HG02642 (cell line): ENCODE measurements at regions not wholly inside any gene's neighbourhood (a gene's known extent, or its start where the extent isn't known, plus 50 kb on each side); places are given as distances from the start of the nearest gene placed in this dataset.
A peak's percentile ranks its signal among the peaks of the same experiment; 100 is the strongest.

Experiments
- ATAC-seq: cut with Tn5 transposase; IDR thresholded peaks from one replicate; pipeline ENCODE4 v1.9.1; 2021; ENCODE audit warnings: mild to moderate bottlenecking; ENCODE audit not compliant: unreplicated experiment, poor library complexity

DNA sequence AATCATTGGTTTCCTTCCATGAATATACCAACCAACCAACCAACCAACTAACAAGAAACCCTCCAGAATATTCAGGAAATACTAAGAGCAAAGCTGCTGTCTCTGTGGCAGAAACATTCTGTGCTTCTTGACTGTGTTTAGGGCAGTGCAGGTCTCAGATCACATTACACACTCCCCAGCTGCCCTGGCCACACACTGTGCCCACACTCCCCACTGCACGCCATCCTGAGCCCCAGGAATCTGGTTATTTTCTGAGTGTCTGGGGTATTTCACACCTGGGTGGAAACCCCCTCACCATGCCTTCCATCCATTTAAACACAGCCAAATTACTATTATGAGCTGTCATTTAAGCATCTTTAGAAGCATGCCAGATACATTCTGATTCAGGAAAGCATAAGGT lies 183.7 kb upstream of the ANK3 start:
- ATAC-seq = peak; percentile 62

GRCh38 chr10:60572511-60573194 lies 183.0 kb upstream of the ANK3 start:
- ATAC-seq = peak; percentile 39

DNA sequence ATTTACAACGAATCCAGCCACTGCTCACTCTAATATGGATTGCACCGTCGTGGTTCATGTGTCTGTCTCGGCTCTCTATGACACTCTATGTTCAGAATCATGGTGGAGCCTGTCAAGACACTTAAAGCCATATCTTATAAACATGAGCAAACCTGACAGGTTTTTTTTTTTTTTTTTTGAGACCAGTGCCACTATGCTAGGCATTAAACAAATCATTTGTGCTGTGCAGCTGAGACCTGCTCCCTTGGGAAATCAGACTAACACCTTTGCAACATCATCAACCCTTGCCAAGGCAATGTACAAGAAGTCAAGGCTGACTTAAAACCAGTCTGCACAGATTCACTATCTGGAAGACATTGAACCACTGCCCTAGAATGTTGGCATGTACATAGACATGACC lies 181.2 kb upstream of the ANK3 start:
- no peak for ATAC-seq

- ATAC-seq = no peak
Measured at GRCh38 chr10:60570272-60570865, 180.7 kb upstream of the ANK3 start.

DNA sequence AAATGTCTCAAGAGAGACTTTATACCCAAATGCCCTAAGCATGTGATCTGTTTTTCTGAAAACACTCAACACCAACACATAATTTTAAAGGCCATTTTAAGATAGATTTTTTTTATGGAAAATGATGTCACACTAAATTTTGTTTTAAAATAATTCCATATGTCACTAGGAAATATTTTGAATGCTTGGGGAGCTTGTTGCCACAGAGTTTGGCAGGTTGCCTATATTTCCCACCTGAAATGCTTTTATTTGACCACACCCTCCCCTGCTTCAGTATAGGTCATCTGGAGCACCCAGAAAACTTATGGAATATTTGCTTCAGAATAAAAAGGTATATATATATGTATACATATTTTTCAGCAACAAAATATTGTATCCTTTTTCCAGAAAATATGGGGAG lies 180.0 kb upstream of the ANK3 start:
- no peak for ATAC-seq

DNA sequence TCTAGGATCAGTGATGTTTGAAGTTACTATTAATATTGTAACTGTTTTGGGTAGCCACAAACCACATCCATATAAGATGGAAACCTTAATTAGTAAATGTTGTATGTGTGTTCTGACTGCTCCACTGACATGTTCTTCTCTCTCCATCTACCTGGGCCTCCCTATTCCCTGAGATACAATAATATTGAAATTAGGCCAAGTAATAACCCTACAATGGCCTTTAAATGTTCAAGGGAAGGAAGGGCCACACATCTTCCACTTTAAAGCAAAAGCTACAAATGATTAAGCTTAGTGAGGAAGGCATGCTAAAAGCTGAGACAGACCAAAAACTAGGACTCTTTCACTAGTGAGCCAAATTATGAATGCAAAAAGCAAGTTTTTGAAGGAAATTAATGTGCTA lies 176.4 kb upstream of the ANK3 start:
- ATAC-seq = no peak

DNA sequence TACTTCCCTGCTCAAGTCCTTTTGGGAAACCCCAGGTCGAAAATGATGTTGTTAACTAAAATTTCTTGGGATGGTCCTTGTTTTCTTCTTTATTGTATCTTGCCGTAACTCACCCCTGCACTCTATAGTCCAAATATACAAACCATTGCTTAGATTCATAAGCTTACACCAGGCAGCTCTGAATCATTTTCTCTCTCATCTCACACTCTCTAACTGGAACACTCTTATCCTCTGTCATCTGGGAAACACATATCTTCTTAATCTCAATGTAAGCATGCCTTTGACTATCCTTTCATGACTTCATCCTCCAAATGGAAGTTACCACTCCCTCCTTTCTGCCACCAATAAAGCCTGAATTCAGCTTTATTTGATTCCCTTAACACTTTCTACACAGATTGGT lies 175.8 kb upstream of the ANK3 start:
- no peak for ATAC-seq

GRCh38 chr10:60564475-60564874 lies 174.8 kb upstream of the ANK3 start:
- ATAC-seq = no peak

- no peak for ATAC-seq
Measured at GRCh38 chr10:60560451-60560850, 170.8 kb upstream of the ANK3 start.

DNA sequence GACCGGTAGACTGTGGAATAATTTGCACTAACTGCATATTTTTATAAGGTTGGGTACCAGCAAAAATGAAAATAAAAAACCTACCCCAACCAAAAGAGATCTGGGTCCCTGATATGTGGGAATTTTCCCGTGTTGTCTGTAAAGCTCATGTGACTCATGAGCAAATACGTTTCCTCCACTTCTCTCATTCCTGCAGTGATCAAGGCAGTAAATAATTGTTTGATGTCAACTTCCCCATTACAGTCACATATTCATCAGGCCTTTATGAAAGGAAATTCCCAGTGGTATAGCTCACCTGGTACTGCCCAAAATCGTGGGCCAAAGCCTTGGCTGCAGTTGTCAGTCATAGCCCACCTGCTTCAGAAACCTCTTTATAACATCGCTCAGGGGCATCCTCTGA lies 166.0 kb upstream of the ANK3 start:
- ATAC-seq = no peak

DNA sequence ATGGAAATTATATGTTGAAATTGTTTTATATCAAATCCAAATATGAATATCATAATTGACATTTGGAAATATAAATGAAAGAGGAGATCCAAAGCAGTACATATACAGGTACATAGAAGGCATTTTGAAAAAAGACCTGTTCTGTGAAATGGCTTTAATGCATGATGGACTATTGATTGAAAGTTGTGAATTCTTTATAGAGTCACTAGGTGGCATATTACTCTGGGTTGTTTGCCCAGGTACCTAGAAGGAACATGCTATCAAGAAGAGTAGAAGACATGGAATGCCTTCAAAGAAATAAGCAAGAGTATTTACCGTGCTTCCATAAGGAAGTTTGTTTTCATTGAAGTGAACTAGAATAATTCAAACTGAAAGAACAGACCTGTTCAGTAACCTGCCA lies 160.0 kb upstream of the ANK3 start:
- ATAC-seq = no peak

- no peak for ATAC-seq
Measured at GRCh38 chr10:60542657-60543056, 153.0 kb upstream of the ANK3 start.

GRCh38 chr10:60541451-60541850 lies 151.8 kb upstream of the ANK3 start:
- no peak for ATAC-seq

- ATAC-seq = no peak
Measured at GRCh38 chr10:60537697-60538096, 148.0 kb upstream of the ANK3 start.

GRCh38 chr10:60536529-60537114 lies 146.9 kb upstream of the ANK3 start:
- ATAC-seq = no peak

DNA sequence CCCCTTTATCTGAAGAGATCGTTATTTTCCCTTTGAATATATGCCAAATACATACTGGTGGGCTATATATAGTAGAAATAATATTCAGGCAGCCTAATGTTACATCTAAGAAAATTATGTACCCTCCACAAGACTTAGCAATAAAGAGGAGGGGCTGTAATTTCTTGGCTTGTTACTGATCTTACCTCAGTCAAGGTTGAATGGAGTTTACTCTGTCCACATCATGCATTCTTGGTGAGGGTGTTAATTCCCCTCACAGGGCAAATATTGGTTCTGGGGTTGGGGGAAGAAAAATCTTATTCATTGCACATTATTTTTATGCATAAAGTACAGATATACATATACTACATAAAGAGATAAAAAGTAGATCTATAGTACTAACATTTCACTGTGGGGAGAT lies 145.8 kb upstream of the ANK3 start:
- peak; percentile 17 for ATAC-seq

GRCh38 chr10:60534761-60535389 lies 145.2 kb upstream of the ANK3 start:
- ATAC-seq = peak; percentile 64

DNA sequence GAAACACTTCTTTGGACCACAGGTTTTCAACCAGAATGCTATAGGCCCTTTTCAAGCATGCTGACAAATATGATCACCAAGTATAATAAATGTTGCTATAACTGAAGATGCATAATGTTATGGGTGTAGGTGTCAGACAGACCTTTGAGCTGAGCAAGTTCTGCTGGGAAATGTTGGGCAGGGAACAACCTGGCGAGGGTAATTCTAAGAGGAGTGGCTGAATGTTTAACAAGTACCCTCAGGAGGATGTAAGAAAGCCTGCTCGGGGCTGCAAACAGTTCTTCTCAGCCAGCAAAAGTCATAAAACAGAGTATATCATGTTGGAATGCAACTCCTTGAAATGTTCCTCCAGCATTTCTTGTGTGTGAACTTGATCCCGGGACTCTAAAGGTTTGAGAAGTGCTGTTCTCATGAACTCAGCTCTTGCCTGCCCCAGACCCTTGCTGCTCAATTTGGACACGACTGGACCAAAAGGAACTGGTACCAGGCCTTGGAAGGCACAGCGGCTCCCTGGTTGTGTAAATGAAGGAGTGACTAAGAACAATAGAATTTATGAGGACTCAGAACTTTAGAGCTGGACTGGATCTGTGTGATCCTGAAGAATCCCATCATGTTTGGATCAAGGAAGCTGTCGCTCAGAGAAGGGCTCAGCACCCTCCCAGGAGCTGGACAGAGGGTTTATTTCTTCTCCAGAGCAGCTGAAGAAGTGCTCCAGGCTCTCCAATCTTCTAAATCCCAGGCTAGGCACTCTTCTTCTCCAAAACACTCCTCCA lies 143.2 kb upstream of the ANK3 start:
- ATAC-seq = no peak

- no peak for ATAC-seq
Measured at GRCh38 chr10:60531006-60531405, 141.3 kb upstream of the ANK3 start.

DNA sequence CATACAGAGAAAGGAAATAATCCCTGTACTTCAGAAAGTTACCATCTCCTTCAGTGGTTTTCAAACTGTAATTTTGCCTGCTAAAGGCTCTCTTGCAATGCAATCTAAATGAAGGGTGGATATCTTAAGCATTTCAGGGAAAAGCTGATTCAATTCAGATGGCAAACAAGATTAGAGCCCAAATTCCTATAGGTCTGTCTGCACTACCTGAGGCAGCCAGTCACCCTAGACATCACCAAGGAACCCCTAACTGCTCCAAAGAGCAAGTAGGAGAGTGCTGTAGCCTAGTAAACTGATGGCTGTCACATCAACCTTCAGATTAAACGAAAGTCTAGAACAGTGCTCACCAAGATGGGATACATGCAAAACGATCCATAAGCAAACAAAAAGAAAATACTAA lies 138.0 kb upstream of the ANK3 start:
- ATAC-seq = no peak
